Osteoblast (primary cell): ENCODE measurements at regions not wholly inside any gene's neighbourhood (a gene's known extent, or its start where the extent isn't known, plus 50 kb on each side); places are given as distances from the start of the nearest gene placed in this dataset.

Experiments
- DNase-seq: peaks from one replicate; pipeline ENCODE4 v3.0.0; 2011; ENCODE audit warnings: low spot score, mixed read lengths; ENCODE audit not compliant: insufficient read length; ENCODE audit errors: missing footprints
- H2AFZ ChIP-seq: 2 replicates; pipeline ENCODE4 v1.6.0; 2011; ENCODE audit warnings: mild to moderate bottlenecking, low read length
- H3K27ac ChIP-seq: 2 replicates; pipeline ENCODE4 v1.5.1; 2011; ENCODE audit warnings: mild to moderate bottlenecking, low read depth, low read length, moderate library complexity
- H3K27me3 ChIP-seq: 2 replicates; pipeline ENCODE4 v1.6.0; 2012; ENCODE audit warnings: mild to moderate bottlenecking, control low read depth, inconsistent platforms, low read length, moderate library complexity; ENCODE audit not compliant: insufficient read depth
- H3K36me3 ChIP-seq: 2 replicates; pipeline ENCODE4 v1.5.1; 2011; ENCODE audit warnings: mild to moderate bottlenecking, low read length, control low read depth, moderate library complexity; ENCODE audit not compliant: insufficient read depth
- H3K4me1 ChIP-seq: 2 replicates; pipeline ENCODE4 v1.5.1; 2011; ENCODE audit warnings: mild to moderate bottlenecking, low read length, control low read depth, moderate library complexity; ENCODE audit not compliant: insufficient read depth
- H3K4me2 ChIP-seq: 2 replicates; pipeline ENCODE4 v1.6.0; 2011; ENCODE audit warnings: mild to moderate bottlenecking, low read length; ENCODE audit not compliant: insufficient read depth
- H3K4me3 ChIP-seq: fragments of 200-600 bp; sonication (generic); 3 replicates; pipeline ENCODE4 v1.5.1; 2012; ENCODE audit warnings: mild to moderate bottlenecking, low read length, inconsistent platforms; ENCODE audit not compliant: insufficient read depth
- H3K79me2 ChIP-seq: 2 replicates; pipeline ENCODE4 v1.6.0; 2012; ENCODE audit warnings: mild to moderate bottlenecking, low read length, control low read depth, inconsistent platforms; ENCODE audit not compliant: insufficient read depth
- H3K9me3 ChIP-seq: 2 replicates; pipeline ENCODE4 v1.5.1; 2011; ENCODE audit warnings: low read depth, low read length, control low read depth
- H4K20me1 ChIP-seq: 2 replicates; pipeline ENCODE4 v1.6.0; 2012; ENCODE audit warnings: mild to moderate bottlenecking, low read length, control low read depth; ENCODE audit not compliant: insufficient read depth
- TF ChIP-seq, protein P1 (sequence below): IDR thresholded peaks from 2 replicates; pipeline ENCODE4 v1.5.1; 2011; ENCODE audit warnings: mild to moderate bottlenecking, low read depth, low read length, moderate library complexity; ENCODE audit errors: extremely low read depth

DNA sequence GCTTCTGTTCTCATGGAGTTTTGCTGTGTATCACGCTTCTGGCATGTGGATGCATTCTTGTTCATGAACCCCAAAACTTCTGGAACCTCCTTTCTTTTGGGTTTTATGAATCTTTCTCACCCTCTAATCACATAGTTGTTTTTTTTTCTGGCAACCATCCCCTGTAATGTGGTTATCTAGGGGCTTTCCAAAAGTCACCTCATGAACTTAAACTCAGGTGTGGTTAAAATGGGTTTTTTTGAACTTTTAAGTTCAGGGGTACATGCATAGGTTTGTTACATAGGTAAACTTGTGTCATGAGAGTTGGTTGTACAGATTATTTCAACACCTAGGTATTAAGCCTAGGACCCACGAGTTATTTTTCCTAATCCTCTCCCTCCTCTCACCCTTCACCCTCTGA is 1099.4 kb upstream of the SLIT2 start:
- no peaks in the 10 kb centered on the region for H3K36me3 ChIP-seq
- DNase-seq: no peak
- H3K9me3 ChIP-seq: no peaks in the 10 kb centered on the region
- no peak overlapping the region for H3K4me3 ChIP-seq
- TF ChIP-seq, protein P1, sequence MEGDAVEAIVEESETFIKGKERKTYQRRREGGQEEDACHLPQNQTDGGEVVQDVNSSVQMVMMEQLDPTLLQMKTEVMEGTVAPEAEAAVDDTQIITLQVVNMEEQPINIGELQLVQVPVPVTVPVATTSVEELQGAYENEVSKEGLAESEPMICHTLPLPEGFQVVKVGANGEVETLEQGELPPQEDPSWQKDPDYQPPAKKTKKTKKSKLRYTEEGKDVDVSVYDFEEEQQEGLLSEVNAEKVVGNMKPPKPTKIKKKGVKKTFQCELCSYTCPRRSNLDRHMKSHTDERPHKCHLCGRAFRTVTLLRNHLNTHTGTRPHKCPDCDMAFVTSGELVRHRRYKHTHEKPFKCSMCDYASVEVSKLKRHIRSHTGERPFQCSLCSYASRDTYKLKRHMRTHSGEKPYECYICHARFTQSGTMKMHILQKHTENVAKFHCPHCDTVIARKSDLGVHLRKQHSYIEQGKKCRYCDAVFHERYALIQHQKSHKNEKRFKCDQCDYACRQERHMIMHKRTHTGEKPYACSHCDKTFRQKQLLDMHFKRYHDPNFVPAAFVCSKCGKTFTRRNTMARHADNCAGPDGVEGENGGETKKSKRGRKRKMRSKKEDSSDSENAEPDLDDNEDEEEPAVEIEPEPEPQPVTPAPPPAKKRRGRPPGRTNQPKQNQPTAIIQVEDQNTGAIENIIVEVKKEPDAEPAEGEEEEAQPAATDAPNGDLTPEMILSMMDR: no peak
- H3K4me1 ChIP-seq: no peaks in the 10 kb centered on the region
- H3K4me2 ChIP-seq: no peak overlapping the region
- H3K27ac ChIP-seq: no peak overlapping the region
- H2AFZ ChIP-seq: no peak overlapping the region
- H3K79me2 ChIP-seq: no peaks in the 10 kb centered on the region
- H4K20me1 ChIP-seq: no peaks in the 10 kb centered on the region
- H3K27me3 ChIP-seq: no peaks in the 10 kb centered on the region

GRCh38 chr4:19151684-19152083 is 1100.0 kb upstream of the SLIT2 start:
- Histone ChIP-seq H2AFZ (no peak overlapping the region), H3K4me1 (no peaks in the 10 kb centered on the region), H3K9me3 (no peaks in the 10 kb centered on the region), H4K20me1 (no peaks in the 10 kb centered on the region), H3K4me2 (no peak overlapping the region), H3K27ac (no peak overlapping the region), H3K79me2 (no peaks in the 10 kb centered on the region), H3K27me3 (no peaks in the 10 kb centered on the region), H3K4me3 (no peak overlapping the region), H3K36me3 (no peaks in the 10 kb centered on the region)
- TF ChIP-seq, protein P1: no peak
- DNase-seq: no peak

- Histone ChIP-seq H4K20me1 (no peaks in the 10 kb centered on the region), H2AFZ (no peak overlapping the region), H3K4me3 (no peak overlapping the region), H3K4me1 (no peaks in the 10 kb centered on the region), H3K4me2 (no peak overlapping the region), H3K27me3 (no peaks in the 10 kb centered on the region), H3K36me3 (no peaks in the 10 kb centered on the region), H3K27ac (no peak overlapping the region), H3K9me3 (no peaks in the 10 kb centered on the region), H3K79me2 (no peaks in the 10 kb centered on the region)
- DNase-seq: no peak
- TF ChIP-seq, protein P1: no peak
Measured at GRCh38 chr4:19146038-19146437, 1105.7 kb upstream of the SLIT2 start.

DNA sequence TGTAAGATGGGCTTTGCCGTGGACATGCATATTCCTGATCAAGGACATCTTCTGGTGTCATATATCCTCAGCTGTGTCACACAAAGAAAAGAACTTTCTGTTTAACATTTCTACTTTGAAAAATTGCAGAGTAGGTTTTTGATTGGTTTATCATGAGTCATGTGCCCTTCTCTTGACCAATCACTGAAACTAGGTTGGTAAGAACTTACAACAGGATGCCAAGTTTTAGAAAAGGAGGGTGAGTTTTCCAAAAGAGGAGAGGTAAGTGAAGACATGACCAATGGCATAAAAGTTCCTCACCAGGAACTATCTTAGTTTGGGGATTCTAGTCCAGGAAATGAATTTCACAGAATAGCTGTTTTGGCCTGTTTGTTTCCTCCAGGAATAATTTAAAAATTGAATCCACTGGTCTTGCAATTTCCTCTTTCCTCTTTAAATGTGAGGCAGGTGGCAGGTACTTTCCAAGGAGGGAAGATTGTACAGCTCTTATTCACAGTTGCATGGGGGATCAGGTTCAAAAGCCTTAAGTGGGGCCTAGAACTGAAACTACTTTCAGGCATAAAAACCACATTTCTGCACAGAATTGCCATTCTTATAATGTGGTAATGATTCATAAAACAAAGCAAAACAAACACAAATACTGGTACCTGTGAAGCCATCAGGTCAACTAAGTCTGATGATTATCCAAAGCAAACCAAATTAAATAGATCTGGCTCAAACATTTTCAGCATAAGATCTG is 1114.5 kb upstream of the LCORL start:
- Histone ChIP-seq H3K4me2 (no peak overlapping the region), H3K36me3 (no peaks in the 10 kb centered on the region), H3K9me3 (no peaks in the 10 kb centered on the region), H4K20me1 (no peaks in the 10 kb centered on the region), H3K4me1 (no peaks in the 10 kb centered on the region), H3K27ac (no peak overlapping the region), H3K79me2 (no peaks in the 10 kb centered on the region), H3K4me3 (no peak overlapping the region), H2AFZ (no peak overlapping the region), H3K27me3 (no peaks in the 10 kb centered on the region)
- TF ChIP-seq, protein P1: no peak
- no peak for DNase-seq
